BJ (cell line): ENCODE measurements at regions not wholly inside any gene's neighbourhood (a gene's known extent, or its start where the extent isn't known, plus 50 kb on each side); places are given as distances from the start of the nearest gene placed in this dataset.
"Not testable (repeated sequence)": the region's sequence is repeated elsewhere in the genome, so short reads cannot be mapped to it uniquely, and the experiment has no call there.

Source experiments
- CTCF ChIA-PET: fragments of 350-600 bp; formaldehyde crosslinking; extraction: SDS; loops from one replicate; lab custom pipeline; 2021; ENCODE audit warnings: antibody characterized with exemption, inconsistent platforms; lab: Yijun Ruan, JAX
- POLR2A ChIA-PET: fragments of 300-600 bp; sonication (Branson Sonifier 250); formaldehyde crosslinking; extraction: SDS; loops from one replicate; lab custom pipeline; 2021; ENCODE audit warnings: antibody characterized with exemption; lab: Charles Lee
- DNase-seq: peaks from one replicate; pipeline ENCODE4 v3.0.0-alpha.2; 2011; ENCODE audit warnings: low read depth
- H3K27me3 ChIP-seq: 2 replicates; pipeline ENCODE4 v1.6.0; 2011; ENCODE audit warnings: low read length; ENCODE audit not compliant: control insufficient read depth, insufficient read depth
- H3K36me3 ChIP-seq: 2 replicates; pipeline ENCODE4 v1.5.1; 2011; ENCODE audit warnings: low read length; ENCODE audit not compliant: control insufficient read depth, insufficient read depth
- H3K4me3 ChIP-seq: 2 replicates; pipeline ENCODE4 v1.5.1; 2011; ENCODE audit warnings: low read depth, mild to moderate bottlenecking, control low read depth, low read length
- CTCF ChIP-seq: IDR thresholded peaks from 2 replicates; pipeline ENCODE4 v1.5.1; 2011; ENCODE audit warnings: low read depth, mild to moderate bottlenecking, control low read depth, inconsistent platforms, low read length, moderate library complexity; ENCODE audit not compliant: insufficient read depth

- no peak for DNase-seq
- POLR2A ChIA-PET, result no interaction called here
- H3K36me3 ChIP-seq, result no peaks in the 10 kb centered on the region
- no peak for TF ChIP-seq CTCF
- CTCF ChIA-PET, result no interaction called here
- no peaks in the 10 kb centered on the region for H3K27me3 ChIP-seq
- no peak overlapping the region for H3K4me3 ChIP-seq
Measured at GRCh38 chr4:145276050-145276449, 95.7 kb upstream of the OTUD4 start.

- no peak for DNase-seq
- H3K4me3 ChIP-seq, result no peak overlapping the region
- TF ChIP-seq CTCF, result no peak
- ChIA-PET CTCF (no interaction called here), POLR2A (no interaction called here)
- H3K36me3 ChIP-seq, result no peaks in the 10 kb centered on the region
- H3K27me3 ChIP-seq, result no peaks in the 10 kb centered on the region
Measured at GRCh38 chr4:145271194-145271593, 90.8 kb upstream of the OTUD4 start.

GRCh38 chr4:145266881-145267280 is 86.5 kb upstream of the OTUD4 start:
- CTCF ChIA-PET, result interaction anchor here (0.6 to 1.2 kb wide), 2 partner anchors 17 to 19 kb away, joined by 3 to 4 read pairs; no protein-coding TSS in a partner anchor
- no peak for TF ChIP-seq CTCF
- no peaks in the 10 kb centered on the region for H3K27me3 ChIP-seq
- POLR2A ChIA-PET, result no interaction called here
- no peaks in the 10 kb centered on the region for H3K36me3 ChIP-seq
- H3K4me3 ChIP-seq, result no peak overlapping the region
- DNase-seq, result no peak

- Histone ChIP-seq H3K36me3 (no peaks in the 10 kb centered on the region), H3K27me3 (no peaks in the 10 kb centered on the region; the same call in 1 of the 2 replicates), H3K4me3 (no peak overlapping the region)
- ChIA-PET CTCF (no interaction called here), POLR2A (no interaction called here)
- no peak for TF ChIP-seq CTCF
- no peak for DNase-seq
Measured at GRCh38 chr4:145260091-145260490, 79.7 kb upstream of the OTUD4 start.

GRCh38 chr4:145255311-145255710 is 74.9 kb upstream of the OTUD4 start:
- H3K4me3 ChIP-seq, DNase-seq, H3K36me3 ChIP-seq, CTCF ChIA-PET, H3K27me3 ChIP-seq, POLR2A ChIA-PET: not testable (repeated sequence)

- Histone ChIP-seq H3K4me3 (no peak overlapping the region), H3K27me3 (0 out of 2 replicates have a peak, but pooled peaks cover 2% of the 10 kb centered on the region), H3K36me3 (no peaks in the 10 kb centered on the region)
- POLR2A ChIA-PET, result no interaction called here
- no peak for DNase-seq
- TF ChIP-seq CTCF, result no peak
- CTCF ChIA-PET, result no interaction called here
Measured at GRCh38 chr4:145252190-145252589, 71.8 kb upstream of the OTUD4 start.
